Right lobe of liver (tissue), 6 donors: ENCODE measurements at regions not wholly inside any gene's neighbourhood (a gene's known extent, or its start where the extent isn't known, plus 50 kb on each side); places are given as distances from the start of the nearest gene placed in this dataset.

Experiments used
- ATAC-seq, 4 donors: fragments of 200-7000 bp; cut with Tn5 transposase; one replicate each; pipeline ENCODE4 v1.9.1; 2020; ENCODE audit warnings: mild to moderate bottlenecking in 4 of 4, moderate library complexity in 4 of 4
- DNase-seq, 3 donors: peaks; one replicate each; pipeline ENCODE4 v3.0.0-alpha.2; 2020
- H3K27ac ChIP-seq, 3 donors: fragments of 200-600 bp; one replicate each; pipeline ENCODE4 v1.8.0; 2022
- H3K27me3 ChIP-seq, 2 donors: fragments of 200-600 bp; one replicate each; pipeline ENCODE4 v1.8.0; 2022
- H3K36me3 ChIP-seq, 4 donors: fragments of 200-600 bp; sonication (generic) in 1 of 4; one replicate each; pipeline versions ENCODE4 v1.5.1 to v1.8.0; 2017 to 2022; ENCODE audit warnings: control low read depth in 1 of 4
- H3K4me1 ChIP-seq, 4 donors: fragments of 200-600 bp; sonication (generic) in 1 of 4; one replicate each; pipeline versions ENCODE4 v1.5.1 to v1.8.0; 2017 to 2022; ENCODE audit warnings: control low read depth in 1 of 4
- H3K4me3 ChIP-seq, 3 donors: fragments of 200-600 bp; one replicate each; pipeline ENCODE4 v1.8.0; 2022
- H3K9me3 ChIP-seq, 4 donors: fragments of 200-600 bp; sonication (generic) in 1 of 4; one replicate each; pipeline versions ENCODE4 v1.5.1 to v1.8.0; 2017 to 2022; ENCODE audit warnings: control low read depth in 1 of 4
- POLR2A ChIP-seq: fragments of 450-650 bp; IDR thresholded peaks from one replicate; pipeline ENCODE4 v1.6.1; 2017; ENCODE audit warnings: antibody characterized with exemption, mild to moderate bottlenecking
- WGBS: methylation state at CpG from one replicate; pipeline ENCODE4 v1.1.6; 2018; ENCODE audit warnings: low coverage, low lambda C conversion rate; ENCODE audit not compliant: insufficient coverage; ENCODE audit errors: missing lambda C conversion rate; 5-methylcytosine and 5-hydroxymethylcytosine counted together
- intact Hi-C, 2 donors: fragments of 100-400 bp; cut with DNase I; formaldehyde crosslinking; loops; one replicate each; pipeline versions ENCODE4 v1.11.2 to v1.14.1; 2022
- TF ChIP-seq, protein P1 (sequence below), 4 donors: fragments of 200-600 bp in 3 of 4; fragments of 450-650 bp in 1 of 4; IDR thresholded peaks; one replicate each; pipeline versions ENCODE4 v1.5.1 to v1.8.0; 2016 to 2022; ENCODE audit warnings: antibody characterized with exemption in 4 of 4, mild to moderate bottlenecking in 2 of 4
- donor health status: DM: no; HTN: yes; CAD: no.
- donor health status: DM: no; HTN: no; CAD: no.
- donor health status: DM: no; HTN: no; CAD: no.
- donor health status: DM: no; HTN: yes; CAD: no.
- donor health status: DM: no; HTN: yes; CAD: no.

DNA sequence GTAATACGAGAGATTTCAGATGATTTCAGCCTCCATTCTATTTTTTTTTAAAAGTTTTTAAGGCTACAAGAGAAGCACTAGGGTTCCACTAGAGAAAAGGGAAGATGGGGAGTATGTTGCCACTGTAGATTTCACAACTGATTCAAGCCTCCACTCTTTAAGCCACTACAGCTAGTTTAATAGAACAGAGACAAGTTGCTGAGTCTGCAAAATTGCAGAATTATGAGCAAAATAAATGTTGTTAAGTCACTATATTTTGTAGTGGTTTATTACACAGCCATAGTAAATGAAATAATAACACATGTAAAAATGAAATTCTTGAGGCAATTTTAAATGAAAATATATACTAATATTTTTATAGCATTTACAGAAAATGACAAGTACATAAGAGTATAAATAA is 96.0 kb upstream of the POT1 start:
- DNase-seq (no peak), ATAC-seq (no peak)
- Histone ChIP-seq H3K4me1 (no peaks in the 10 kb centered on the region), H3K36me3 (no peaks in the 10 kb centered on the region), H3K27ac (no peak overlapping the region), H3K27me3 (no peaks in the 10 kb centered on the region), H3K4me3 (no peak overlapping the region), H3K9me3 (no peaks in the 10 kb centered on the region)
- 63% methylated on average over 1 of the region's 1 CpG for WGBS
- intact Hi-C loops, result no loop called here
- no peak for TF ChIP-seq POLR2A
- TF ChIP-seq, protein P1, sequence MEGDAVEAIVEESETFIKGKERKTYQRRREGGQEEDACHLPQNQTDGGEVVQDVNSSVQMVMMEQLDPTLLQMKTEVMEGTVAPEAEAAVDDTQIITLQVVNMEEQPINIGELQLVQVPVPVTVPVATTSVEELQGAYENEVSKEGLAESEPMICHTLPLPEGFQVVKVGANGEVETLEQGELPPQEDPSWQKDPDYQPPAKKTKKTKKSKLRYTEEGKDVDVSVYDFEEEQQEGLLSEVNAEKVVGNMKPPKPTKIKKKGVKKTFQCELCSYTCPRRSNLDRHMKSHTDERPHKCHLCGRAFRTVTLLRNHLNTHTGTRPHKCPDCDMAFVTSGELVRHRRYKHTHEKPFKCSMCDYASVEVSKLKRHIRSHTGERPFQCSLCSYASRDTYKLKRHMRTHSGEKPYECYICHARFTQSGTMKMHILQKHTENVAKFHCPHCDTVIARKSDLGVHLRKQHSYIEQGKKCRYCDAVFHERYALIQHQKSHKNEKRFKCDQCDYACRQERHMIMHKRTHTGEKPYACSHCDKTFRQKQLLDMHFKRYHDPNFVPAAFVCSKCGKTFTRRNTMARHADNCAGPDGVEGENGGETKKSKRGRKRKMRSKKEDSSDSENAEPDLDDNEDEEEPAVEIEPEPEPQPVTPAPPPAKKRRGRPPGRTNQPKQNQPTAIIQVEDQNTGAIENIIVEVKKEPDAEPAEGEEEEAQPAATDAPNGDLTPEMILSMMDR (IDR thresholded peaks at IDR 0.05), result no peak

DNA sequence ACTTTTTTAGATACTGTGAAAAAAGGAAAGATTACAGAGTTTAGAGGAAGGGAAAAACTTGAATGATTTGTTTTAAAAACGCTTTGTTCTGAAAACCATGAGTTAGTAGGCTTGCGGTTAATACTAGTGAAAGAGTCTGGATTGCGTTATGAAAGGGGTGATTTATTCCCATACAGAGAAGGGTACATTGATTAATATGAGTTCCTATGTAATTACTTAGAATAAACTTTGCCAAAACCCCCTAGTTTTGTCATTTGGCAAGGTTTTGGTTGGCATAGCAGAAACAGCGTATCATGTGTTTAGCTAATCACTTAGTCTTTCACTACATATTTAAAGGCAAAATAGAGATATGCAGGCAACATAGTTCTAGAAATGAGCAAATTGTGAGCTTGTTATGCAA is 91.2 kb upstream of the POT1 start:
- WGBS, result 90% methylated on average over 4 of the region's 4 CpGs
- no peaks in the 10 kb centered on the region for H3K4me1 ChIP-seq
- no peaks in the 10 kb centered on the region for H3K27me3 ChIP-seq
- no peak for TF ChIP-seq POLR2A
- TF ChIP-seq, protein P1 (IDR thresholded peaks at IDR 0.05), result no peak
- no peak for DNase-seq
- no peak overlapping the region for H3K27ac ChIP-seq
- ATAC-seq, result no peak
- no peaks in the 10 kb centered on the region for H3K36me3 ChIP-seq
- no peak overlapping the region for H3K4me3 ChIP-seq
- intact Hi-C loops, result no loop called here
- no peaks in the 10 kb centered on the region for H3K9me3 ChIP-seq

DNA sequence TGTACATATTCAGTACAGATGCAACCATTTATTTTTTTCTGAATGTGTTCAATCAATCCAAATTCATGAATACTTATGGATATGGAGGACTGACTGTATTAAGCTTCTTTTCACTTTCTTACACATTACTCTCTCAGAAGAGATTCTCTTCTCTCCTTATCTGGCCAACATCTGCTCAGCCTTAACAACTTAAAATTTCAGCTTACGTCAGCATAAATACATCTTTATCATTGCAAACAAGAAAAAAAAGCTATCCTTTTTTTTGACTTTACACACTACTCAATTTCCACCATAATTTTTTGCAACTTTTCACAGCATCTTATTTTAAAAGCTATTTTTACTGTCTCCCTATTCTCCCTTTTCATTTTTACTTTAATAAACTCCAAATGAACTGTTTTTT is 80.9 kb upstream of the POT1 start:
- H3K4me3 ChIP-seq, result no peak overlapping the region
- no peak overlapping the region for H3K27ac ChIP-seq
- H3K27me3 ChIP-seq, result no peaks in the 10 kb centered on the region
- intact Hi-C loops, result no loop called here
- H3K4me1 ChIP-seq, result no peaks in the 10 kb centered on the region
- ATAC-seq (no peak), DNase-seq (no peak)
- WGBS, result 38% methylated on average over 1 of the region's 1 CpG
- TF ChIP-seq, protein P1 (IDR thresholded peaks at IDR 0.05), result no peak
- no peak for TF ChIP-seq POLR2A
- H3K36me3 ChIP-seq, result no peaks in the 10 kb centered on the region
- H3K9me3 ChIP-seq, result no peaks in the 10 kb centered on the region

DNA sequence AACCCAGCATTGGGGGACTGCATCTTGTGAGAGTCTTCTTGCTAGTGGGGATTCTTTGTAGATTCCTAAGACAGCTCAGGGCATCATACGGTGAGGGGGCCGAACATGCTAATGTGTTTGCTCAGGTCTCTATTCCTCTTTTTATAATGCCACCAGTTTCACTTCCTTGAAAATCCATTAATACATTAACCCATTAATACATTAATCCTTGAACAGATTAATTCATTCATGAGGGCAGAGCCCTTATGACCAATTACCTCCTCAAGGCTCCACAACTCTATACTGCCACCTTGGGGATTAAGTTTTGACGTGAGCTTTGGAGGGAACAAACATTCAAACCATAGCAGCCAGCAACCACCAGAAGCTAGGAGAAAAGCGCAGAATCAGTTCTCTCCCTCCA is 67.2 kb upstream of the POT1 start:
- DNase-seq, result no peak

More for the DNA sequence above, 67.2 kb upstream of the POT1 start:
- H3K27ac ChIP-seq, result no peak overlapping the region
- no peak overlapping the region for H3K4me3 ChIP-seq
- ATAC-seq, result no peak
- H3K36me3 ChIP-seq, result no peaks in the 10 kb centered on the region
- H3K9me3 ChIP-seq, result no peaks in the 10 kb centered on the region
- intact Hi-C loops, result no loop called here
- TF ChIP-seq, protein P1 (IDR thresholded peaks at IDR 0.05), result no peak
- no peak for TF ChIP-seq POLR2A
- no peaks in the 10 kb centered on the region for H3K4me1 ChIP-seq
- H3K27me3 ChIP-seq, result no peaks in the 10 kb centered on the region
- WGBS, result 53% methylated on average over 3 of the region's 4 CpGs
